Mammary epithelial cell (primary cell): ENCODE measurements at regions not wholly inside any gene's neighbourhood (a gene's known extent, or its start where the extent isn't known, plus 50 kb on each side); places are given as distances from the start of the nearest gene placed in this dataset.

Source experiments
- CTCF ChIP-seq, 2 donors: IDR thresholded peaks in 1 of 2; conservative IDR thresholded peaks in 1 of 2; 2 replicates each; pipeline ENCODE4 v1.5.1; 2011 to 2012; ENCODE audit warnings: inconsistent platforms in 2 of 2, low read length in 2 of 2, mild to moderate bottlenecking in 2 of 2, control low read depth in 1 of 2, low read depth in 1 of 2; ENCODE audit not compliant: insufficient read depth in 1 of 2; ENCODE audit errors: extremely low read depth in 1 of 2
- EZH2 ChIP-seq: IDR thresholded peaks from 2 replicates; pipeline ENCODE4 v1.6.1; 2012; ENCODE audit warnings: low read length, inconsistent platforms, borderline replicate concordance

GRCh38 chr6:132011582-132011981 lies 60.4 kb upstream of the CCN2 start:
- no peak for TF ChIP-seq CTCF (conservative IDR thresholded peaks at IDR 0.05 in 1 of 2, IDR thresholded peaks at IDR 0.05 in 1 of 2; ENCODE audit: extremely low read depth in 1 of 2, insufficient read depth in 1 of 2, low read depth in 1 of 2, low read length in 2 of 2)
- TF ChIP-seq EZH2: no peak
